WTC11 (cell line): ENCODE measurements at regions not wholly inside any gene's neighbourhood (a gene's known extent, or its start where the extent isn't known, plus 50 kb on each side); places are given as distances from the start of the nearest gene placed in this dataset.

Experiments
- ELF4 ChIP-seq: sonication (generic); formaldehyde crosslinking; IDR thresholded peaks from 2 replicates; pipeline ENCODE4 v1.8.1; 2022; ENCODE audit warnings: low read depth, mild to moderate bottlenecking, moderate library complexity, missing genetic modification reagents
- FOXJ3 ChIP-seq: sonication (generic); formaldehyde crosslinking; IDR thresholded peaks from 2 replicates; pipeline ENCODE4 v1.9.0; 2021; ENCODE audit warnings: missing genetic modification reagents, mild to moderate bottlenecking, borderline replicate concordance
- JUN ChIP-seq: sonication (generic); formaldehyde crosslinking; IDR thresholded peaks from 2 replicates; pipeline ENCODE4 v1.8.0; 2023; ENCODE audit warnings: mild to moderate bottlenecking, missing genetic modification reagents
- NFYB ChIP-seq: sonication (generic); formaldehyde crosslinking; conservative IDR thresholded peaks from 2 replicates; pipeline ENCODE4 v1.8.0; 2022; ENCODE audit warnings: low read depth, missing genetic modification reagents
- SMAD3 ChIP-seq: sonication (generic); formaldehyde crosslinking; IDR thresholded peaks from 2 replicates; pipeline ENCODE4 v1.8.0; 2022; ENCODE audit warnings: missing genetic modification reagents, mild to moderate bottlenecking, borderline replicate concordance
- SP1 ChIP-seq: sonication (generic); formaldehyde crosslinking; conservative IDR thresholded peaks from 2 replicates; pipeline ENCODE4 v1.8.1; 2022; ENCODE audit warnings: missing genetic modification reagents
- TEAD1 ChIP-seq: sonication (generic); formaldehyde crosslinking; IDR thresholded peaks from 2 replicates; pipeline ENCODE4 v1.8.0; 2022; ENCODE audit warnings: mild to moderate bottlenecking, missing genetic modification reagents
- ZNF121 ChIP-seq: sonication (generic); formaldehyde crosslinking; IDR thresholded peaks from 2 replicates; pipeline ENCODE4 v1.8.0; 2023; ENCODE audit warnings: missing genetic modification reagents
- ZNF138 ChIP-seq: sonication (generic); formaldehyde crosslinking; conservative IDR thresholded peaks from 2 replicates; pipeline ENCODE4 v1.8.1; 2022; ENCODE audit warnings: mild to moderate bottlenecking, moderate library complexity, missing genetic modification reagents
- TF ChIP-seq, protein P1 (sequence below): fragments of 200-600 bp; IDR thresholded peaks from 2 replicates; pipeline ENCODE4 v1.8.0; 2022; ENCODE audit warnings: antibody characterized with exemption
- TF ChIP-seq, protein P2 (sequence below): sonication (generic); formaldehyde crosslinking; IDR thresholded peaks from 2 replicates; pipeline ENCODE4 v1.8.0; 2022; ENCODE audit warnings: mild to moderate bottlenecking, missing genetic modification reagents
- TF ChIP-seq, protein P3 (sequence below): sonication (generic); formaldehyde crosslinking; IDR thresholded peaks from 2 replicates; pipeline ENCODE4 v1.8.1; 2023; ENCODE audit warnings: mild to moderate bottlenecking, missing genetic modification reagents, moderate library complexity
- TF ChIP-seq, protein P4 (sequence below): sonication (generic); formaldehyde crosslinking; IDR thresholded peaks from 2 replicates; pipeline ENCODE4 v1.8.1; 2022; ENCODE audit warnings: mild to moderate bottlenecking, missing genetic modification reagents, moderate library complexity, borderline replicate concordance

DNA sequence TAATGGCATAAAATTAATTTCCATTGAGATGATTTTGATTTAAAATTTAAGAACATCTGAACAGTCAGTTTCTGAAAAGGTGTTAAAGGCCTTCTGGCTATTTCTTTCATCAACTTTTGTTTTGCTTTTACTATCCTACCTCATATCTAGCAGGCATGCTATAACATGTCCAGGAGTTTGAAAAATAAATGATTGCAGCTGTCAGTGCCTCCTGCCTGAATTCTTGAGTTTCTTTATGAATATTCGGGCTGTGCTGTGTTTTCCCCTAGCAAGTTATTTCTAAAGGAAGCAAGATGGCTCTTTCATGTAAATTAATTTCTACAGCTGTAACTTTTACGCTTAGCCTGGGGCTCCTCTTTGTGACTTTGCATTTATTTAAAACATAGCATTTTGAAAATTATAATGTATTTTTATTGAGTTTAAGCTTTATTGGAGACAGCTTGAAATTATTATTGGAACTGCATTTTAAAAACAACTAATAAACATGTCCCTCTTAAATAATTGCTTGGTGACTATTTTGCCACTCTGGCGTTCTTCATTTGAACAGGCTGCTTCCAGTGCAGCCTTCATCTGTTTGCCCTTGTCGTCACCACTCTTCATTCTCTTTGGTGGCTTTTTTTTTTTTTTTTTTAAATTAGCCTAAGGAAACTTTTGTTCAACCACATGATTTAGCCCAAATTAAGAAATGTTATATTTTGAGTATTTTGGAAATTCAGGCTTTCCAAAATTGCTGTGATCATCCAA, 1083.4 kb upstream of the LRRN3 start:
- TF ChIP-seq TEAD1 (CRISPR knock-in tag) (no peak), SP1 (CRISPR knock-in tag) (no peak), SMAD3 (CRISPR knock-in tag) (no peak), ZNF138 (no peak), NFYB (no peak), FOXJ3 (CRISPR knock-in tag) (no peak), JUN (no peak), ELF4 (CRISPR knock-in tag) (no peak), ZNF121 (no peak)
- TF ChIP-seq, protein P1, sequence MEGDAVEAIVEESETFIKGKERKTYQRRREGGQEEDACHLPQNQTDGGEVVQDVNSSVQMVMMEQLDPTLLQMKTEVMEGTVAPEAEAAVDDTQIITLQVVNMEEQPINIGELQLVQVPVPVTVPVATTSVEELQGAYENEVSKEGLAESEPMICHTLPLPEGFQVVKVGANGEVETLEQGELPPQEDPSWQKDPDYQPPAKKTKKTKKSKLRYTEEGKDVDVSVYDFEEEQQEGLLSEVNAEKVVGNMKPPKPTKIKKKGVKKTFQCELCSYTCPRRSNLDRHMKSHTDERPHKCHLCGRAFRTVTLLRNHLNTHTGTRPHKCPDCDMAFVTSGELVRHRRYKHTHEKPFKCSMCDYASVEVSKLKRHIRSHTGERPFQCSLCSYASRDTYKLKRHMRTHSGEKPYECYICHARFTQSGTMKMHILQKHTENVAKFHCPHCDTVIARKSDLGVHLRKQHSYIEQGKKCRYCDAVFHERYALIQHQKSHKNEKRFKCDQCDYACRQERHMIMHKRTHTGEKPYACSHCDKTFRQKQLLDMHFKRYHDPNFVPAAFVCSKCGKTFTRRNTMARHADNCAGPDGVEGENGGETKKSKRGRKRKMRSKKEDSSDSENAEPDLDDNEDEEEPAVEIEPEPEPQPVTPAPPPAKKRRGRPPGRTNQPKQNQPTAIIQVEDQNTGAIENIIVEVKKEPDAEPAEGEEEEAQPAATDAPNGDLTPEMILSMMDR, result no peak
- TF ChIP-seq, protein P2, sequence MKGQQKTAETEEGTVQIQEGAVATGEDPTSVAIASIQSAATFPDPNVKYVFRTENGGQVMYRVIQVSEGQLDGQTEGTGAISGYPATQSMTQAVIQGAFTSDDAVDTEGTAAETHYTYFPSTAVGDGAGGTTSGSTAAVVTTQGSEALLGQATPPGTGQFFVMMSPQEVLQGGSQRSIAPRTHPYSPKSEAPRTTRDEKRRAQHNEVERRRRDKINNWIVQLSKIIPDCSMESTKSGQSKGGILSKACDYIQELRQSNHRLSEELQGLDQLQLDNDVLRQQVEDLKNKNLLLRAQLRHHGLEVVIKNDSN (CRISPR knock-in tag), result no peak
- TF ChIP-seq, protein P3, sequence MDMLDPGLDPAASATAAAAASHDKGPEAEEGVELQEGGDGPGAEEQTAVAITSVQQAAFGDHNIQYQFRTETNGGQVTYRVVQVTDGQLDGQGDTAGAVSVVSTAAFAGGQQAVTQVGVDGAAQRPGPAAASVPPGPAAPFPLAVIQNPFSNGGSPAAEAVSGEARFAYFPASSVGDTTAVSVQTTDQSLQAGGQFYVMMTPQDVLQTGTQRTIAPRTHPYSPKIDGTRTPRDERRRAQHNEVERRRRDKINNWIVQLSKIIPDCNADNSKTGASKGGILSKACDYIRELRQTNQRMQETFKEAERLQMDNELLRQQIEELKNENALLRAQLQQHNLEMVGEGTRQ (CRISPR knock-in tag), result no peak
- TF ChIP-seq, protein P4, sequence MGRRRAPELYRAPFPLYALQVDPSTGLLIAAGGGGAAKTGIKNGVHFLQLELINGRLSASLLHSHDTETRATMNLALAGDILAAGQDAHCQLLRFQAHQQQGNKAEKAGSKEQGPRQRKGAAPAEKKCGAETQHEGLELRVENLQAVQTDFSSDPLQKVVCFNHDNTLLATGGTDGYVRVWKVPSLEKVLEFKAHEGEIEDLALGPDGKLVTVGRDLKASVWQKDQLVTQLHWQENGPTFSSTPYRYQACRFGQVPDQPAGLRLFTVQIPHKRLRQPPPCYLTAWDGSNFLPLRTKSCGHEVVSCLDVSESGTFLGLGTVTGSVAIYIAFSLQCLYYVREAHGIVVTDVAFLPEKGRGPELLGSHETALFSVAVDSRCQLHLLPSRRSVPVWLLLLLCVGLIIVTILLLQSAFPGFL (CRISPR knock-in tag), result no peak
